ENCODE measurements at regions not wholly inside any gene's neighbourhood (a gene's known extent, or its start where the extent isn't known, plus 50 kb on each side); places are given as distances from the start of the nearest gene placed in this dataset.

DNA sequence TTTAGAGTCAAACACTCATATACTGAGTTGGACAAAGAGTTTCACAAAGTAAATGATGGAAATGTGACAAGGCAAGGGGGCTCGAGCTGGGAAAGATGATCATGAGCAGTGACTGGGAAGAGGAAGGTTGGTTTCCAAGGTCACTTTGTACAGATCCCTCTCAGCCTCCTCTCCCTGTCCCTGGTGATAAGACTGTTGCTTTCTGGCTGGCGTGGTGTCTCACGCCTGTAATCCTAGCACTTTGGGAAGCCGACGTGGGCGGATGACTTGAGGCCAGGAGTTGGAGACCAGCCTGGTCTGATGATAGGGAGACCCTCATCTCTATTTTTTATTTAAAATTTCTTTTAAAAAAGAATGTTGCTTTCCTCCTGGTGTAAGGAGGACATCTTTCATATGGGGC is 65.4 kb upstream of the CALM2 start:
- no peak for TF ChIP-seq POLR2A (IDR thresholded peaks at IDR 0.05)
- TF ChIP-seq, protein P1, sequence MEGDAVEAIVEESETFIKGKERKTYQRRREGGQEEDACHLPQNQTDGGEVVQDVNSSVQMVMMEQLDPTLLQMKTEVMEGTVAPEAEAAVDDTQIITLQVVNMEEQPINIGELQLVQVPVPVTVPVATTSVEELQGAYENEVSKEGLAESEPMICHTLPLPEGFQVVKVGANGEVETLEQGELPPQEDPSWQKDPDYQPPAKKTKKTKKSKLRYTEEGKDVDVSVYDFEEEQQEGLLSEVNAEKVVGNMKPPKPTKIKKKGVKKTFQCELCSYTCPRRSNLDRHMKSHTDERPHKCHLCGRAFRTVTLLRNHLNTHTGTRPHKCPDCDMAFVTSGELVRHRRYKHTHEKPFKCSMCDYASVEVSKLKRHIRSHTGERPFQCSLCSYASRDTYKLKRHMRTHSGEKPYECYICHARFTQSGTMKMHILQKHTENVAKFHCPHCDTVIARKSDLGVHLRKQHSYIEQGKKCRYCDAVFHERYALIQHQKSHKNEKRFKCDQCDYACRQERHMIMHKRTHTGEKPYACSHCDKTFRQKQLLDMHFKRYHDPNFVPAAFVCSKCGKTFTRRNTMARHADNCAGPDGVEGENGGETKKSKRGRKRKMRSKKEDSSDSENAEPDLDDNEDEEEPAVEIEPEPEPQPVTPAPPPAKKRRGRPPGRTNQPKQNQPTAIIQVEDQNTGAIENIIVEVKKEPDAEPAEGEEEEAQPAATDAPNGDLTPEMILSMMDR (IDR thresholded peaks at IDR 0.05) = no peak
